ENCODE measurements at regions not wholly inside any gene's neighbourhood (a gene's known extent, or its start where the extent isn't known, plus 50 kb on each side); places are given as distances from the start of the nearest gene placed in this dataset.

DNA sequence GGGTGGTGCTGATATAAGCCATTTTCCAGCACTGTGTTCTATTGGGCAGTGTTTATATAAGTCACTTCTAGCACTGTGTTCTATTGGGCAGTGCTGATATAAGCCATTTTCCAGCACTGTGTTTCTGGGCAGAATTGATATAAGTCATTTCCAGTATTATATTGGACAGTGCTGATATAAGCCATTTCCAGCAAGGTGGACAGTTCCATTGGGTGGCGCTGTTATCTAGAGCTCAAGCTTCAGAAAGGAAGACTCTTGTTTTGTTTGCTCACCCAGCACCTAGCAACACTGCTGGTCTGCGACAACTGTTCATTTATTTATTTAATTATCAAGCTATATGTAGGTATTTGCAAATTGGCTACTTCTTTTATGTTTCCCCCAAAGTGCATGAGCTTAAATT is 690.3 kb downstream of the AACS start:
- TF ChIP-seq GATA3 (IDR thresholded peaks at IDR 0.05; ENCODE audit: low read depth, low read length): no peak
- no peak for TF ChIP-seq GATA2 (IDR thresholded peaks at IDR 0.05; ENCODE audit: low read depth, low read length)

Measured in SH-SY5Y (cell line).